HG03432 (cell line): ENCODE measurements at regions not wholly inside any gene's neighbourhood (a gene's known extent, or its start where the extent isn't known, plus 50 kb on each side); places are given as distances from the start of the nearest gene placed in this dataset.

Experiments
- ATAC-seq: cut with Tn5 transposase; IDR thresholded peaks from one replicate; pipeline ENCODE4 v1.9.1; 2021; ENCODE audit warnings: mild to moderate bottlenecking, moderate library complexity; ENCODE audit not compliant: unreplicated experiment

- ATAC-seq, result no peak
Measured at GRCh38 chr4:156656896-156657295, 314.7 kb downstream of the PDGFC start.

GRCh38 chr4:156654410-156654809, 317.2 kb downstream of the PDGFC start:
- no peak for ATAC-seq

- ATAC-seq, result no peak
Measured at GRCh38 chr4:156643826-156644225, 327.8 kb downstream of the PDGFC start.

- no peak for ATAC-seq
Measured at GRCh38 chr4:156642161-156642560, 329.4 kb downstream of the PDGFC start.

- ATAC-seq, result no peak
Measured at GRCh38 chr4:156638925-156639605, 332.5 kb downstream of the PDGFC start.

- no peak for ATAC-seq
Measured at GRCh38 chr4:156638334-156638733, 333.3 kb downstream of the PDGFC start.

- ATAC-seq, result no peak
Measured at GRCh38 chr4:156636381-156636780, 335.2 kb downstream of the PDGFC start.

- ATAC-seq, result no peak
Measured at GRCh38 chr4:156635051-156635450, 336.5 kb downstream of the PDGFC start.

GRCh38 chr4:156634612-156635011, 337.0 kb downstream of the PDGFC start:
- no peak for ATAC-seq

DNA sequence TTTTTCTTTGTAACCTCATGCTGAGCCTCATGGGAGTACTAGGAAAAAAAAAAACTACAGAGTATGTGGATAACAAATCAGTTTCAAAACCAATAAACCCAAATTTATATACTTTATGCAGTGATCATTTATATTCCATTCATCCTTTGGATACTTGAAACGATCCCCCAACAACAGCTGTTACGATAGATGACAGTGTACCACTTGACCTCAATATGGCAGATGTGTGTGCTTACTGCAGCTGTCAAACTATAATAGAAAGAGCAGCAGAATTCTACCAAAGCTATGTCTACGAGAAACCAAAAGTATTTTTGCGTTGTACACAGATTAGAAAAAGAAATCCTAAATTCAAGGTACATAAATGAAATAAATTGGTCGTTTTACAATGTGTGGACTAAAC, 337.8 kb downstream of the PDGFC start:
- ATAC-seq, result no peak

DNA sequence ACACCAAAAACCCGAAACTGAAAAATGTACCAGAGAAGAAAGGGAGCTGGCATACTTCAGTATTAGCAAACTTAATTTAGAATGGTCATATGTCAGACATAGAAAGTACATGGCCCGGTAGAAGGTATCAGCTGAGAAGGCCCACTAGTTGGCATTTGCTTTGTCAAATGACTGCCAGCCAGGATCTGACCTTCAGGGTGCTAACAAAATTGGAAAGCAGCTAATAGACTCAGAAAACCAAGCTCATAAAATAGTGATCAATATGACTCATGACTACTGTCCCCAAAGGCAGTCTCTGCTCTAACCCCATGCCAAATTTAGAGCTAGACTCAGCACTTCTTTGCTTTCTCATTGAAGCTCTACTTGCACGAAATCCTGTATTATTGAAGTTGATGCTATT, 342.7 kb downstream of the PDGFC start:
- peak; percentile 87 for ATAC-seq

- ATAC-seq, result no peak
Measured at GRCh38 chr4:156623376-156623775, 348.2 kb downstream of the PDGFC start.

DNA sequence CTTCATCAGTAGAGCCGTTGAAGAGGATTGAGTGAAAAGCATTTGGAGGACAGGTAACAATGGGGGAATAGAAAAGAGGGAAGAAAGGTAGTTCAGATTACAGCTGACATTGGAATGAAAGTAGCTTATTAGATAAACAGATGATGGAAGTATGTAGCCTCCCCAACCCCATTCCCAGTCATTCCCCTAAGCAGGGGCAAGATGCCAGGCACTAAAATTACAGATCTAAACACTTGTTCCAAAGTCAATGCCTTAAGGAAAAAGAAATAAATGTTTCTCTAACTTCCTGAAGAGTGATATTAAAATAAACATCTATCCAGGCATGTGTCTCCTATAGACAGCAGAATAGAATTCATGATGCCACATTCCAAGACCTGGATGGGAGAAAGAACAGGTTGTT, 350.8 kb downstream of the PDGFC start:
- no peak for ATAC-seq

DNA sequence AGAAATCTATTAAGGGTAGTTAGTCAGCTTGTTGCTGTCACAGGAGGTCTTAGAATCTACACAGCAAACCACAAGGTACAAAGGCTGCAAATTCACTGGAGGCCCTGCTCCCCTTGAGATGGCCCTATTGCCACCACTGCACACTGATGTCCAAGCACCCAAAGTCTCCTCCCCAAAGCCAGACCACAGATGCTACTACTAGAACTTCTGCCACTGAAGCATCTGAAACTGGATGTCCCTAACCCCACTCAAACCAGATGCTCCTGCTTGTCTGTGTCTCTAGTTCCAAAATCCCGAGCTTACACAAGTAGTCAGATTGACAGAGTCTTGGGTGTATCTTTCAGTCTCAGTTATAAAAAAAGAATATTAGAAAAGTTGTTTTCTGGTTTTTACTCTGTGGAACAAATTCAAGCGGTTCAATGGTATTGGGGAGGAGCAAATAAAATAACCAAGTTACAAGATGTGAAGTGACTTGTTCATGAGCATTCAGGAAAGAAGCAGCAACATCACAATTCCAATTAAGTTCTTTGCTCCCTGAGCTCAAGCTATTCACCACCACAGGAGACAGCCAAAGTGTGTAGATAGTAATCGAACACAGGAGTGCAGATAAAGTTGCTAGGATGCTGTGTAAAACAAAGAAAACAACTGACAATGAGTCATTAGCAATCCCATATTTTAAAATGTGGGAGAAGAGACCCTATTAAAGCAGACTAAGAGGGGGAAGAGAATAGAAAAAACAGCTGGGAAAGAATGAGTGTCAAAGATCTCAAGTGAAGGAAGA, 352.3 kb downstream of the PDGFC start:
- no peak for ATAC-seq

GRCh38 chr4:156615066-156615531, 356.5 kb downstream of the PDGFC start:
- ATAC-seq, result no peak

DNA sequence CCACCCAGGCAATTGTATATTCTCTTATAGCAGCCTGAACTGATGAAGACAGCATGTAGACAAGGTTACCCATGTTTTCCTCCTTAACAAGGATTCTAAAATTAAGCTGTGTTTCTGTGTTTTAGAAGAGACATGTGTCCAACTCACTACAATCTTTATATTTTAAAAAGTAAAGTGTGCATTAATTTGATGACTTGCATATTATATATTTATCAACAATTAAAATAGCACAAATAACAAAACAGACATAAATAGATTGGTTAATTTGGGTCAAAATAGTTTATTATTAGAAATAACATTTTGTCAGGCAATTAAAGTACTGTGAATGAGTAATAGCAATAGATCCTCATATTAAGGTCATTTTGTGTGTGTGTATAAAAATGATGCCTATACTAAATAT, 357.1 kb downstream of the PDGFC start:
- ATAC-seq, result no peak

GRCh38 chr4:156609421-156609820, 362.2 kb downstream of the PDGFC start:
- no peak for ATAC-seq

DNA sequence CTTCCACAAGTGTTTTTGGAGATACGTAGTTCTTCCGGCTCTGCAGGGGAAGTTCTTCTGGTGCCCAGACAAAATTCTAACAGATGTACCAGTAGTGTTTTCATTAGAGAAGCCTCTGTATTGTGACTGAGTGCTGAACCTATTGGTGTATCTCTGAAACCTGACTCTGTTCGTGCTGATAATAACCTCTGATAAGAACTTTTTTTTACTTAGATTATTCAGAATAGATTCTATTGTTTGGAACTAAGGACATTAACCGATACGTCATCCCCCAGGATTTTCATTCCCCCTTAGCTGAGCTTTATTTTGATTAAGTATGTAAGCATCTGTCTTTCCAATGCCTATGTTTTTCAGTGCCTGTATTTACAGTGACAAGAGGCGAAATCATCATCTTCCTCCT, 362.9 kb downstream of the PDGFC start:
- ATAC-seq, result no peak

- no peak for ATAC-seq
Measured at GRCh38 chr4:156607478-156607857, 364.1 kb downstream of the PDGFC start.

DNA sequence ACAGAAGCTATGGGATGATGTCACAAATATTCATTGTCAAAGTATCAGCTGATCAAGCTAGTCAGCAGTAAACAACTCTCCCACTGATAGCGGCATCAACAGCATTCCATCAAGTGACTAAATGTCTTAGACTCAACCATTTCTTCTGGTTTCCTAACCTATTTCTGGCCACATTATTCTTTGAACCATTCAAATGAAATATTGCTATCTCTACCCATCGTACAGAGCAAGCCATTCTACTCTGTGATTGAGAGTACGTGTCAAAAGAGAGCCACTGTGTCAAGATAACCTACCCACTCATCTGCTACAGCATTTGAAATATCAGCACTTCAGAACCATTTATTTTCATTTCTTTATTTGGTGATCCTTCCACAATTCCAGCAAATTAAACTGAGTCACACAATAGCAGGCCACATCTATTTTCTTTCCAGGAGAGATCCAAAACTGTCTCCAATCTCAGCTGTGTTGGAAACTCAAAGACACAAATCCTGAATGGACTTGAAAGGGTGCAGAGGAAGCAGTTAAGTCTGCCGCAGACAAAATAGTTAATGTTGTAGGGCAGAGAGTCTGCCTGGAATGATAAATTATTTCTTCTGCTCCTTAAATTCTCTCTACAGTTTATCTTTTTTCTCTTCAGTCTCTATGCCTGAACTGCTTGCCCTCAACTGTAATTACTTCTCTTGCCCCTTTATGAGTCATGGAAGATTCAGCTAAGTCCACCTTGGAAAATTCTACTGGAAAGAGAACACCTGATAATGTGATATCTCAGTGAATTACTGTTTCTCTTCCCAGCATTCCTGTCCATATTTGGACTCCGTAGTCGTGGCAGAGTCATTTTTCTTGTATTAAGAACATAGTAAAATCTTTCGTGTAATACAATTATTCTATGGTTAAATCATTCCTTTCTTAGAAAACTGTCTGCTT, 364.8 kb downstream of the PDGFC start:
- ATAC-seq, result no peak

- no peak for ATAC-seq
Measured at GRCh38 chr4:156598138-156598681, 373.4 kb downstream of the PDGFC start.
